SK-N-SH treated with all-trans-retinoic acid at 6 μM for 48 hours (cell line): ENCODE measurements at regions not wholly inside any gene's neighbourhood (a gene's known extent, or its start where the extent isn't known, plus 50 kb on each side); places are given as distances from the start of the nearest gene placed in this dataset.

Source experiments
- ARNTL ChIP-seq: fragments of 450-650 bp; formaldehyde crosslinking; IDR thresholded peaks from 2 replicates; pipeline ENCODE4 v1.5.0; 2020; ENCODE audit warnings: low read depth, mild to moderate bottlenecking, moderate library complexity, borderline replicate concordance
- CREB5 ChIP-seq: fragments of 250-450 bp; sonication (Bioruptor Pico); IDR thresholded peaks from 2 replicates; pipeline ENCODE4 v1.5.1; 2020; ENCODE audit warnings: low read depth, mild to moderate bottlenecking, moderate library complexity
- CSRNP3 ChIP-seq: fragments of 250-450 bp; sonication (Bioruptor Pico); IDR thresholded peaks from 2 replicates; pipeline ENCODE4 v1.5.1; 2021; ENCODE audit warnings: mild to moderate bottlenecking, moderate library complexity
- OSR1 ChIP-seq: fragments of 250-450 bp; sonication (Bioruptor Pico); IDR thresholded peaks from 2 replicates; pipeline ENCODE4 v1.8.0; 2022; ENCODE audit warnings: moderate library complexity, mild to moderate bottlenecking, inconsistent platforms
- PATZ1 ChIP-seq: fragments of 250-450 bp; sonication (Bioruptor Pico); IDR thresholded peaks from 2 replicates; pipeline ENCODE4 v1.8.0; 2020; ENCODE audit warnings: mild to moderate bottlenecking, moderate library complexity, borderline replicate concordance
- POU6F1 ChIP-seq: fragments of 250-450 bp; sonication (Bioruptor Pico); IDR thresholded peaks from 2 replicates; pipeline ENCODE4 v1.8.0; 2021; ENCODE audit warnings: low read depth, mild to moderate bottlenecking, moderate library complexity, borderline replicate concordance
- PPARA ChIP-seq: fragments of 250-450 bp; sonication (Bioruptor Pico); IDR thresholded peaks from 2 replicates; pipeline ENCODE4 v1.5.0; 2020; ENCODE audit warnings: mild to moderate bottlenecking, borderline replicate concordance
- RARB ChIP-seq: fragments of 250-450 bp; sonication (Bioruptor Pico); IDR thresholded peaks from 2 replicates; pipeline ENCODE4 v1.8.0; 2021; ENCODE audit warnings: mild to moderate bottlenecking, moderate library complexity
- SNAI2 ChIP-seq: fragments of 250-450 bp; sonication (Bioruptor Pico); IDR thresholded peaks from 2 replicates; pipeline ENCODE4 v1.5.0; 2020; ENCODE audit warnings: mild to moderate bottlenecking, moderate library complexity
- TOX ChIP-seq: fragments of 250-450 bp; sonication (Bioruptor Pico); IDR thresholded peaks from 2 replicates; pipeline ENCODE4 v1.8.0; 2021; ENCODE audit warnings: mild to moderate bottlenecking, moderate library complexity, borderline replicate concordance
- ZC3H10 ChIP-seq: fragments of 250-450 bp; sonication (Bioruptor Pico); IDR thresholded peaks from 2 replicates; pipeline ENCODE4 v1.5.1; 2021; ENCODE audit warnings: mild to moderate bottlenecking, moderate library complexity
- ZFP3 ChIP-seq: fragments of 250-450 bp; sonication (Bioruptor Pico); IDR thresholded peaks from 2 replicates; pipeline ENCODE4 v1.5.0; 2020; ENCODE audit warnings: mild to moderate bottlenecking, moderate library complexity
- ZNF565 ChIP-seq: fragments of 450-650 bp; formaldehyde crosslinking; conservative IDR thresholded peaks from 2 replicates; pipeline ENCODE4 v1.5.0; 2020; ENCODE audit warnings: low read depth, mild to moderate bottlenecking, moderate library complexity
- ZNF8 ChIP-seq: fragments of 450-650 bp; formaldehyde crosslinking; IDR thresholded peaks from 2 replicates; pipeline ENCODE4 v1.5.0; 2020; ENCODE audit warnings: mild to moderate bottlenecking, moderate library complexity

GRCh38 chr21:24403221-24403620, 1204.1 kb downstream of the MRPL39 start:
- TF ChIP-seq OSR1 (CRISPR knock-in tag) (no peak), ARNTL (no peak), POU6F1 (CRISPR knock-in tag) (no peak), ZC3H10 (no peak), PATZ1 (no peak), CREB5 (CRISPR knock-in tag) (no peak), ZFP3 (CRISPR knock-in tag) (no peak), RARB (CRISPR knock-in tag) (no peak), ZNF8 (CRISPR knock-in tag) (no peak), TOX (CRISPR knock-in tag) (no peak), SNAI2 (CRISPR knock-in tag) (no peak), PPARA (CRISPR knock-in tag) (no peak), ZNF565 (CRISPR knock-in tag) (no peak), CSRNP3 (CRISPR knock-in tag) (no peak)
